NAMALWA (cell line): ENCODE measurements at regions not wholly inside any gene's neighbourhood (a gene's known extent, or its start where the extent isn't known, plus 50 kb on each side); places are given as distances from the start of the nearest gene placed in this dataset.

Experiments
- DNase-seq: peaks from one replicate; pipeline ENCODE4 v3.0.0-alpha.2; 2015; ENCODE audit warnings: low spot score

DNA sequence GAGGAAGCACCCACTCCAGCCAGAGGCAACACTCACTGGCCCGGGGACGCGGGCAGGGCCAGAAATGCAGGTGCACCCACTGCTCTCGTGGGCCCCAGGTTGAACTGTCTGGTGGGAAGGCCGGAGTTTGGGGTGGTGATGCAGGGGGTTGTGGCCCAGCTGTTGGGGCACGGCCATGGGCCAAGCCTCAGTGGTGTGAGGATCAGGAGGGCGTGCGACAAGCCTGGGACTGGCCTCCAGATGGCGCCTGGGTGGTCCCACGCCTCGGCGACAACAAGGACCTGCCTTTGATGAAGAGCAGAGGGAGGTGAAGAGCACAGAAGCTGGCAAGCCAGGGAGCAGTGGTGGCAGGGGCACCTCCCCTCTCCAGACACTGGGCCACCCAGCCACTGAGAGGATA, 240.8 kb downstream of the BRD1 start:
- no peak for DNase-seq

DNA sequence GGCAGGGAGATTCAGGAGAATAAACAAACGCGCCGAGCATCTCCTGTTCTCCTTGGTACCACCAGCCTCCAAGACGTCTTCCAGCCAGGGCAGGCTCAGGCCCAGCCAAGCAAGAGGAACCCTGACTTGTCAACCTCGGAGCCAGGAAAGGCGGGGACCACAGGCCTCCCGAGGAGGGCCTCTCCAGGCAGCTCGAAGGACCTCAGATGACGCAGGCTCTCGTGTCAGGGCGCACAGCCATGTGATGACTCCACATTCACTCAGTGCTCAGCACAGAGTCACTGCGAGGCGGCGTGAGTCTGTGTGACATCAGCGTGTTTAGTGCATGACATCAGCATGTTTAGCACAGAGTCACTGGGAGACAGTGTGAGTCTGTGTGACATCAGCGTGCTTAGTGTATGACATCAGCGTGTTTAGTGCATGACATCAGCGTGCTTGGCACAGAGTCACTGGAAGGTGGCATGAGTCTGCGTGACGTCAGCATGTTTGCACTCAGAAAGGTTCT, 241.4 kb downstream of the BRD1 start:
- DNase-seq, result no peak

DNA sequence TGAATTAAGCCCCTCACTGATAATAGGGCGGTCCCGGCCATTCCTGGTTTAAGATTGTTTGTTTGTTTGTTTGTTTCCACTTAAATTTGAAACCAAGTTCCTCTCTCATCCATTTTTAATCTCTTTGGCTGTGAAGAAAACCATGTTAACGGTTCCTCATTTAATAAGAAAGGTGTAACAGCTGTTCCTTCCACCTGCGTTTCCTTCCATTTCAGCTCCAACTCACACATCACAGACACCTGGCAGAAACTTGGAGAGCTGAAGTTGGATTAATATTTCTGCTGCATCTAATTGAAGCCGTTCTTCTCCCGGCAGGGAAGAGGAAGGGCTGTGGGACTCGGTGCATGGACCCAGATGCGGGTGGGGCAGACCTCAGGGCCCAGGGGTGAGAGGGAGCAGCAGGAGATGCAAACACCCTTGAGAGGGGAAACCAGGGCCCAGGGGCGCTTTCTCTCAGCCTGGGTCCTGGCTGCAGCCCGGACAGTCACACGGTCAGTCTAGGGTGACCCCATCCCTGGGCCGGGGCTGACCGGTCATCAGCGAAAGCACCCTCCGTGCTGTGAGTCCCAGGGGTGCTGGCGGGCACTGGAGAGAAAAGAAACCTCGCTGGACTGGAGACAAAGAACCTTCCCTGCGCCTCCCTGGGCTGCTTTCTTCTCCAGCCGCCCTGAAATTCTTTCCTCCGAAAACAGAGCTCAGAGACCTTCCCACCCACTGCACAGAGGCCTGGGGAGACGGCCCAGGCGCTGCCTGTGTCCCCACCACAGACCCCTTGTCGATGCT, 242.0 kb downstream of the BRD1 start:
- DNase-seq, result no peak

DNA sequence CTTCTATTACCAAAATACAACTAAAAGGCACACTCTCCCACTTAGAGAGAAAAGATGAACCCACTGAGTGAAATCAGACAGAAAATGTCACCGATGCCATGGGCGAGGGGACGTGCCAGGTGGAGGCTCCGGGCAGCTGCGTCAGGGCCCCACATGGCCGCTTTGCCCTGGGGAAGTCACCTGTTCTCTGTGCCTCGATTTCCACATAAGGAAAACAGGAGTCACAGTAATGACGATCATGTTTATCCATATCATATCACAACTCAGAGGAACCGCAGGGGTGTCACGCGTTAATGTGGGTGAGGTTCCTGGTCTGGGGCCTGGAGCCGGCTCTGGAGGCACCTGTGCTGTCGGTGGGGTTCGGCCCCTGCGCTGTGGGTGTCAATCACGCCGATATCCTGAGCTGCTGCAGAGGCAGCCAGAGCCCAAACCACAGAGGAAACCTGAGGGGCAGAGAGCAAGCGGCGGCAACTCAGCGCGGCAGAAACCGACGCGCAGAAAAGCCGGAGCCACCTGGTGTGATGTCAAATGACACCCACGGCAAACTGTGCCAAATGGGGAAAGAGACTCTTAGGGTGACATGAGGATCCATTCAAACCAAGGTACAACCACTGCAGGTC, 243.7 kb downstream of the BRD1 start:
- no peak for DNase-seq

DNA sequence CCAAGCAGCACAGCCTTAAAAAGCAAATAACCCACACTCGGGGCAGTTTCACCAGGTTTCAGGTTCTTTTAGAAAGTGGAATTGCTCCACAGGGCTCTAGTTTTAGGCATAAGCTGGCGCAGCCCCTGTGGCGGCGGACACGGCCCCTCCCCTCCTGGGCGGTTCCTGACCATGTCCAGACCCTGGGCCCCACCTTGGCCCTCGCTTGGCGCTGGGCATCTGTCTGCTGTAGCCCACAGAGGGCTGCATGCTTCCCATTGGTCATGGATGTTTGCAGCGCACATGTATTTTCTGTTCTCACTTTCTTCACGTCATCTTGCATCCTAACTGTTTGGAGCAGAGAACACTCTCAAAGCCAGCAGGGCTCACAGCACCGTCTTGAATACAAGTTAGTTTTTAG, 244.3 kb downstream of the BRD1 start:
- no peak for DNase-seq

DNA sequence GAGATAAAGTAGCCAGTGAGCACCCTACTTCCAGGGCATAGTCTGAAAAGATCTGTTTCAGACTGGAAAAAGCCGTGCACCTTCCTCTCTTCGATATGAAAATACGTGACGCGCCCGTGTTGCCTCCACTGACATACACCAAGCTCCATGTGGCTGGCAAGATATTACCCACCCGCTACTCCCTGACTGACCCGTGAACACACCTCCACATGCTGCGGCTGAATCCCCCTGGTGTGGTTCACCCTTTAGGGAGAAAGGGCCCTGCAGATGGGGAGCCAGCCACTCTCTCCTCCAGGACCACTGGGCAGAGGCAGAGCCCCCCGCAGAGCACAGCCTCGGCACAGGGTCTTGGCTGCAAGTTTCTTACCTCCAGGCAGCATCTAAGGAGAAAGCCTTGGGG, 245.0 kb downstream of the BRD1 start:
- no peak for DNase-seq

DNA sequence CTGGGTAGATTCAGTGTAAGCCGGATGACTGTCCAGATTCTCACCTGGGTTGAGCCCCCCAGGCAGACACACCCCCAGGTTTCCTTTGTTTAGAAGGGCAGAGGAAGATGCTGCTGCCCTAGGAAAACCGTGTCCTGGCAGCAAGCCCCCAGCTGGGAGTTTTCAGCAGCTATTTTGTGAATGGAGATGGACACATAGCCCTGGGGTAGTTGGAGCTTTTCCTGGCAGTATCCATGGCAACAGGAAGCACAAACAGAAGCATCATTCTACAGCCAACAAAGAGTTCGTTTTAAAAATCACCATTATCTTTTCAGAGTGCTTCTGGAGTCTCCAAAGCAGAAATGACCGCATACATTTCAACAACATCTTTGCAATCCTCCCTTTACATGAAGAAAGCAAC, 245.5 kb downstream of the BRD1 start:
- no peak for DNase-seq

DNA sequence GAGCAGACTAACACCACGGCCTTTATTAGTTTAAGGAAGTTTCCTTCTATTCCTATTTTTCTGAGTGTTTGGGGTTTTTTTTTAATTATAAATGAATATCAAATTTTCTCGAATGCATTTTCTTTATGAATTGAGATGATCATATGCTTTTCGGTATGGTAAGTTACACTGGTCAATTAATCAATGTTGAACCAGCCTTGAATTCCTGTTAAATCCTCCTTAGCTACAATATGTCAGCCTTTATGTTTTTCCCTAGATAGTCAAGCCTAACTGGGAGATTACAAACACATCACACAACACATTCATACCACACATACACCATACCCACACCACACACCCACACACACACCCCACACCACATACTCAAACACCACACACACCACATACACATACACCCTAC, 247.6 kb downstream of the BRD1 start:
- no peak for DNase-seq

DNA sequence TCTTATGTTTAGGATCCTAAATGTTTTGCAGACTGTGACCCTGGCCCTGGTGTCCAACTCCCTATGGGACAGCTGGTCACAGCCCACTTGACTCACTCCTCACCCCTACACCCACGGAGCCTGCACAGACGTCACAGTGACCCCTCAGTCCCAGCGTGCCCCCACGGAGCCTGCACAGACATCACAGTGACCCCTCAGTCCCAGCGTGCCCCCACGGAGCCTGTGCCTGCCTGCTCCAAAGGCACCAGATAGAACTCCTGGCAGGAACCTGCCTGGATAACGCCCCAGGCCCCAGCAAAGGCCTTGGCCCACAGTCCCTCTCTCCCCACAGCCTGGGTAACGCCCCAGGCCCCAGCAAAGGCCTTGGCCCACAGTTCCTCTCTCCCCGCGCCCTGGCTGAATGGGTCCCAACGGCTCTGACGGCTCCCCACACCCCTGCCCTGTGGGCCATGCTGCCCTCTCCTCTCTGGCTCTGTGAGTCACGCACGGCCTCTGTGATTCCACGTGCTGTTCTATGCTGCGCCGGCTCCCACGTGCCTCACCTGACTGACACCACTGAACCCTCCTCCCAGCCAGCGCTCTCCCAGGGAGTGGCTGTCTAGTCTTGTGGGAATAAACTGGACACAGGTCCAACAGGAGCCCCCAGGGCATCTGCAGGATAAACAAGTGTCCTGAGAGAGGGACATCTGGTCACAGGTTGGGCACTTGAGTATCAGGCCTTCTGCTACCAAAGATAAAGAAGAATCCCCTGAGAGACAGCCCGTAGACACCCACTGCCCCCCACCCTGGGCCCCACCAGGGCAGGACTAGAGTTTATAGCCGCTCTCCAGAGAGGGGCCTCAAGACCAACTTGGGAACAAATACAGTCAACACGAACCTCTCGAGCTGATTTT, 250.3 kb downstream of the BRD1 start:
- no peak for DNase-seq

DNA sequence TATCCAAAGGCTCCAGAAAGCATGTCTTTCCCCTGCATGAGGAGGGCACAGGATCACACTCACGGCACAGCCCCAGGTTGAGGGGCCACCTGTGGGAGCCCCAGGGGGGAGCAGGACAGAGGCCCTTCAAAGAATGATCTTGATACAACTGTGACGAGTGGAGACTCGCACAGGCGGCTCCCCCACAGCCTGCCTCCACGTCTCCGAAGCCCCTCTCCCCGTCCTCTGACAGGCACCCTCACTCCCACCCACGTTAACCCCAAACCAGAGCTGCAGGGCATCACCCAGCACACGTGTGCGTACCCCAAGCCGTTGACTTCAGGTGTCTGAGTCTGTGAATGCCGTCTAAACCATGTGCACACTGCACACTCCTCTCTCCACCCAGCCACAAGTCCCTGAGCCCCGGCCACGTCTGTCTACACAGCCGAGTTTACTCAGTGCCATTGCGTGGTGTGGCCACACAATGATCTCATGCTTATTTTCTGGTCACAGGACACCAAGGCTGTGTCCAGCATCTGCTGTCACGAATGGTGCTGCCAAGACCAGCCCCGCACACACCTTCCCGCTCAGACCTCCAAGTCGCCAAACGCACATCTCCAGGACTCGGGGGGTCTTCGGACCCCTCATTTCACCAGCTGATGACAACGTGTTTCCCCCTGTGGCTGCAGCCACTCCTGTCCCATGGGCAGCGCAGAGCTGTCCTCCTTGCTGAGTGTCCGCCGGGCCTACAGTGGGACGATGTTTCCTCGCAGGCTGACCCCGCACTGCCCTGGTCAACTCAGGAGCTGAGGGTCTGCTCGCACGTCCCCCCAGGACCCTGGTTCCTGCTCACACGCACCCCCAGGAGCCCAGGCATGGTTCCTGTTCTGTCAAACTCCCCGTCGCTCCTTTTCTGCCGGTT, 251.2 kb downstream of the BRD1 start:
- DNase-seq, result no peak

DNA sequence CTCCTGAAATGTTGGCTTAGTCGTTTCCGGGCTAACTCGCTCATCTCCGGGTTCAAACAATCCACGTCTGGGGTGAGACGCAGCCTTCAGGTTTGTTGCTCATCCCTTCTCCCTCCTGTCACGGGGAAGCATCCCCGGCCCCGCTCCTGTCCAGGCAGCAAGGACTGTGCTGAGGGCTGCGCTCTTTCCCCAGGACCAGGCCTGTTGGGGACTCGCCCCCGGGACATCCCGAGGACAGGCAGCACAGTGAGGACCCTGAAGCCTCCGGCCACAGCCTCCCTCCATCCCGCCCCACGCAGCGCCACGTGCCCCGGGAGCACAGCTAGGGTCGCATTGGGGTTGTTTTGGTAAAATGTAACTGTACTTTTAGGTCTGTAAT, 252.0 kb downstream of the BRD1 start:
- DNase-seq, result no peak

DNA sequence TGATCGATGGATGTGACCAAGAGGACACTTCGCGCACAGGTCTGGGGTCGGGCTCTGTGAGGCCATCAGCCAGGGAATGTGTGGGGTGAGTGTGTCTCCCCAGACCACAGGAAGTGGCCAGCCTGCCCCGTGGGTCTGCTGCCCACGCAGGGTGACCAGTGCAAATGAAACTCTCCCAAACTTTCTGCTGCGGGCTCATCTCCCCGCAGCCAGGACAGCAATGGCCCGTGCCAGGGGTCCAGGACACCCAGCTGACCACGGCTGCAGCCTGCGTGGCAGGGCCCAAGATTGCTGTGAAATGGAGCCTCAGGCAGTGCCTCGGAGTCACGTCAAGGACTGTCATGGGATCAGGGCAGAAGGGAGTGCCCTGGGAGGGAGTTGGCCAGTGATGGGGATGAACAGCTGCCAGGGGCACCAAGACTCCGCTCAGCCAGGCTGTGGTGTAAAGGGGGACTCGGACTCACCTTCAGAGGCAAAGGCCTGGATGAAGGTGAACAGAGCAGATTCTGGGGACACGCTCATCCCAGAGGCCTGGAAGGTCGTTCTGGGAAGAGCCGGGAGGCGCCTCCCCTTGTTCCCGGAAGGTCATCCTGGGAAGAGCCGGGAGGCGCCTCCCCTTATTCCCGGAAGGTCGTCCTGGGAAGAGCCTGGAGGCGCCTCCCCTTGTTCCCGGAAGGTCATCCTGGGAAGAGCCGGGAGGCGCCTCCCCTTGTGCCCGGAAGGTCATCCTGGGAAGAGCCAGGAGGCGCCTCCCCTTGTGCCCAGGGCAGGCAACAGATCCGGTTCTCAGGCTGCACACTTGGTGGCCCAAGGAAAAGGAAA, 252.6 kb downstream of the BRD1 start:
- no peak for DNase-seq

DNA sequence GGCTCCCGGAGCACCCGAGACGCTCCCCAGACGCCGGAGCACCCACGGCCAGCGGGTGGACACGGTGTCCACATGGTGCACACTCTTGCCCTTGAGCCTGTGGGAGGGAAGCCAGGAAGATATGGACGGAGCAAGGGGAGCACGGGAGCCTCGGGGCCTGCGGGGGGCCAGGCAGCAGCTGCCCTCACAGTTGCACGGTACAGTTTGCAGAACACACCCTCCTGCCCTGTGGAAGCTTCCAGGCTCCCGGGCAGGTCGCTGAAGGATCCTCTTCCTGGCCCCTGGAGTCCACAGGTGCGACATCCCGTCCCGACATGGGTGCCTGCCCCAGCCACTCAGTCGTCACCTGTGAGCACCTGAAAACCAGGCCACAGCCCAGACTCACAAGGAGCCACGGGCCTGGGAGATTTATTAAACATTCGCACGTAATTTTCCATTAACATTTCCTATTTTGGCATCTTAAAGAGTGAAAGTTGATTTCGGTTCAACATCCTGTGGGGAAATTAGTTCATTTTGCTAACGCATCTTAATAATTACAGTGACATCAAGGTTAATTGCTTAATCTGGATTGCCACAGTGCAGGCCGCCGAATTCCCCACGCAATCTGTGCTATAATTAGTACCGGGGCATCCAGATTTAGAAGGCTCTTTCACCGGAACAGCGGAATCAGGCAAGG, 253.3 kb downstream of the BRD1 start:
- DNase-seq, result no peak

DNA sequence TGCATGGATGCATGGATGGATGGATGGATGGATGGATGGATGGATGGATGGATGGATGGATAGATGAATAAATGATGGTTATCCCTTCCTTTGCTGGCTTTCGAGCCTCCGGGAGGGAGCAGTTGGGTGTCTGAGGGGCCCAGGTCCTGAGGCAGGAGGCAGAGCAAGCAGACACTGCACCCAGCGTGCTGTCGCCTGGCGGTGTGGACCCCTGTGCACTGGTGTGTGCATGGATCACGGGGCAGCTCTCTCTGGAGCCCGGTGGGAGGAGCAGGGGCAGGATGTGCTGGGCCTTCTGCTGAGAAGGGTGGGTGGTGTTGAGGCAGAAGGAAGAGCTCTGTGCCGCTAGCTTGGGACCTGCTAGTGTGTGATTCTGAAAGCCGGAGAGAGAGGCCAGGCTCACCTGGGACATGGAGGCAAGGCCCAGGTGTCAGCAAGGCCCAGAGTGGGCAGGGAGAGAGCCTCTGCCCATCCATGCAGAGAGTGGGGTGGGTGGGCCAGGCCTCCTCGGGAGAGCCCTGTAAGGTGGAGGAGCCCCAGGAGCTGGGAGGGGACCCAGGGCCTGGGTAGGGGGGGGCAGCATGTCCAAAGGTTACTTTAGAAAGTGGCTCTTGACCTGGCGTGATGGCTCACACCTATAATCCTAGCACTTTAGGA, 254.4 kb downstream of the BRD1 start:
- DNase-seq, result no peak

DNA sequence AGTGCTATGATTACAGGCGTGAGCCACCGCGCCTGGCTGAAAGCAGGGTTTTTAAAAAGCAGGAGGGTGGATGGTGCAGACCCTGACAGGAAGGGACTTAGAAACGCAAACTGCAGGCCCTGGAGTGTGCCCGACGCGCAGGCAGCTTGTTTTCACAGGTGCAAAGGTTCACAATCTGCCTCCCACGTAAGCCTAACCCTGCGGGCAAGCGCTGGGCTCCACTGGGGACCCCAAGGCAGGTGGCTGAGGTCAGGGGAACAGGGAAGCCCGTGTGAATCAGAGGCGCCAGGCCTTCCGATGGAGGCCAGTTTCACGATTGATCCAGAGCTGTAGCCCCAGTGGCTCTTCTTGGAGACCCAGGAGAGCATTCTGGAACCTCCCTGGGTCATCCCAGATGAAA, 256.3 kb downstream of the BRD1 start:
- DNase-seq, result no peak

DNA sequence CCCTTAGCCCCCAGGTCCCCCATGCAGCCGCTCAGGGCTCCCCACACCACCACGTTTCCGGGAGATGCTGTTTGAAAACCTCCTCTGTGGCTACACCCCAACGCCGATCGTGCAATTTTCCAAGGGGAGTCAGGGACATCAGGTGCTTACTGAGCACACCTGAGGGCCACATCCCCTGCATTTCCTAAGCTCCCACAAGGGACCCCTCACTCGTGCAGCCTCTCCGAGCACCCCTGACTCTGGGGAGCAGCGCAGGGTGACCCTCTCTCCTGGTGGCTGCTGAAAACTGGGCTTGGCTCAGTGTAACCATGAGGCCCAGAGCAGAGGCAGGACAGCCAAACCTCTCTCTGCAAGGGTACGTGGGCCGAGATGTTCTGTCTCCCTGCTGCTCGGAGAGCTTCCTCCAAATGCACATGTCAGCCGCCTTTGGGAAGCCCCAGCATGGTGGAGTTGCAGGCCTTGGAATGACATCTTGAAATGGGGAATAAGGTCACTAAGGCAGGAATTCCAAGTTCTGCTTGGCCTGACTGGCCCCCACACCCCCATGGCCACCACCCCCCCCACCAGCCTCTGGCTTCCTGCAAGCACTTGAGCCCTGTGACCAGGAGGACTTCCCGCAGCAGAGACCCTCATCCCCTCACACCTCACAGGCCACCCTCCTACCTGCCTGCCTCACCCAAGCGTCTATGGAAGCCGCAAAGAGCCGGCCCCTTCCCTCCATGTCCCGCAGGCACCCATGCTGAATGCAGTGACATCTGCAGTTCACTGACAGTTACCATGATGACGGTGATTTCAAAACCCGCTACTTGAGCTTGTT, 257.4 kb downstream of the BRD1 start:
- DNase-seq, result no peak

DNA sequence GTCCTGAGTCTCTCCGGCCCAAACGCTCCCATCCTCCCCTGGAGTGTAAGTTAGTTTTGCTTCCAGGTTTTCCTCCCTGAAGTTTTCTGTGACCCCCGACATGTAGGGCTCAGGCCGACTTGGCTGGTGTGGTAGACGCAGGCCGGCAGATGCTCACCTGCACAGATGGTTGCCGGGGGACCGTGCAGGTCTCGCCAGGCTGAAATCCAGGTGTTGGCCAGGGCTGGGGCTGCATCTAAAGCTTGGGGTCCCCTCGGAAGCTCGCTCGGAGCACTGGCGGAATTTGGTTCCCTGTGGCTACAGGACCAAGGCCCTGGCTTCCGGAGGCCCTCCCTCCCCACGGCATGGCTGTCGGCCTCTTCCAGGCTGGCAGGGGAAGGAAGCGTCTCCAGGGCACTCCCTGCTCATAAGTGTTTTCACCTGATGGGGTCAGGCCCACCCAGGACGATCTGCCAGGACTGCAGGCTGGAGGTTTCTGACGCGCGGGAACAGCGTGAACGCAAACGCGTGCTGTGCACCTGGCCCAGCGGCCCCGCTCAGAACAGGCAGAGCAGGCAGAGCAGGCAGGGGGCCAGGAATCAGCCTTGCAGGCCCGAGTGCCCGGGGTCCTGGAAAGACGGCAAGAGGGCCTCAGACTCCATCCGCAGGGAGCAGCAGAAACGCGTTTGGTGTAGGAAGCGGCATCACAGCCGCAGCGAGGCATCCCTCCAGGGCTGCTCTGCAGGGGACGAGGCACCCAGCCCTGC, 258.2 kb downstream of the BRD1 start:
- DNase-seq, result no peak

DNA sequence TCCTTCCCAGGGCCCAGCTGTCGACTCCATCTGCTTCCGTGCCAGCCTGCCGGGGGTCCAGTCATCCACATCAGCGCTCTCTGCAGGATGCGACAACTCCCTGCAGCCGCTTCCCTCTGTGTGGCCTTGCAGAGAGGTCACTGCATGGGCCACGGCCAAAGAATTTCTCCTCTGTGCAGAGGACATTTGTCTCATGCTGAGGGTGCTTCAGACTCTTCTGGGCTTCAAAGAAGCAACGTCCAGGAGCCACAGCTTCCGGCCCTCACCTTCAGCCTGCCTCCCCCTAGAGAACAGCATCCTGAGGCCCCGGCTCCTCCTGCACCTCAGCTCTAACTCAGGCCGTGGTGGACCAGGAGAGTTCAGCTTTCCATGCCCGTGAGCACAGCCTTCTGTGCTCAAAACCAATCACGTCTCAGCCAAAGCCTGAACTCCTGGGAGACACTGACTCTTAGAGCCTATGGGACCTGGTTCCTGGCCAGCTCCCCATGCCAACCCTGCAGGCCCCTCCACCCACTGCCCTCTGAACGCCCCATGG, 258.9 kb downstream of the BRD1 start:
- no peak for DNase-seq
